ENCODE measurements at regions not wholly inside any gene's neighbourhood (a gene's known extent, or its start where the extent isn't known, plus 50 kb on each side); places are given as distances from the start of the nearest gene placed in this dataset.

- no peak for TF ChIP-seq CTCF (IDR thresholded peaks at IDR 0.05; ENCODE audit: low read depth, low read length)
- DNase-seq (ENCODE audit: low read depth in 2 of 2): no peak
- no peak overlapping the region for H3K4me3 ChIP-seq (replicated peaks in 1 of 2; ENCODE audit: low read depth in 2 of 2, low read length in 2 of 2)
These were observed 90.9 kb upstream of the IGLL5 start for GRCh38 chr22:22796724-22797123.

GRCh38 chr22:22798232-22798616 is 89.4 kb upstream of the IGLL5 start:
- TF ChIP-seq CTCF (IDR thresholded peaks at IDR 0.05; ENCODE audit: low read depth, low read length): no peak
- H3K4me3 ChIP-seq (replicated peaks in 1 of 2; ENCODE audit: low read depth in 2 of 2, low read length in 2 of 2): no peak overlapping the region
- DNase-seq (ENCODE audit: low read depth in 2 of 2): no peak

GRCh38 chr22:22798716-22799115 is 88.9 kb upstream of the IGLL5 start:
- TF ChIP-seq CTCF (IDR thresholded peaks at IDR 0.05; ENCODE audit: low read depth, low read length): no peak
- no peak overlapping the region for H3K4me3 ChIP-seq (replicated peaks in 1 of 2; ENCODE audit: low read depth in 2 of 2, low read length in 2 of 2)

GRCh38 chr22:22799561-22799960 is 88.1 kb upstream of the IGLL5 start:
- DNase-seq (ENCODE audit: low read depth in 2 of 2): no peak
- no peak overlapping the region for H3K4me3 ChIP-seq (replicated peaks in 1 of 2; ENCODE audit: low read depth in 2 of 2, low read length in 2 of 2)
- TF ChIP-seq CTCF (IDR thresholded peaks at IDR 0.05; ENCODE audit: low read depth, low read length): no peak

More at GRCh38 chr22:22798716-22799115, 88.9 kb upstream of the IGLL5 start:
- no peak for DNase-seq (ENCODE audit: low read depth in 2 of 2)

GRCh38 chr22:22800716-22801115 is 86.9 kb upstream of the IGLL5 start:
- TF ChIP-seq CTCF (IDR thresholded peaks at IDR 0.05; ENCODE audit: low read depth, low read length): no peak
- no peak overlapping the region for H3K4me3 ChIP-seq (replicated peaks in 1 of 2; ENCODE audit: low read depth in 2 of 2, low read length in 2 of 2)
- no peak for DNase-seq (ENCODE audit: low read depth in 2 of 2)

- H3K4me3 ChIP-seq (replicated peaks in 1 of 2; ENCODE audit: low read depth in 2 of 2, low read length in 2 of 2): no peak overlapping the region
- DNase-seq (ENCODE audit: low read depth in 2 of 2): peak in 1 of 2 donors; percentile 3
- peak; percentile 33 for TF ChIP-seq CTCF (IDR thresholded peaks at IDR 0.05; ENCODE audit: low read depth, low read length)
These were observed 85.2 kb upstream of the IGLL5 start for GRCh38 chr22:22802339-22802970.

- no peak for TF ChIP-seq CTCF (IDR thresholded peaks at IDR 0.05; ENCODE audit: low read depth, low read length)
- no peak overlapping the region for H3K4me3 ChIP-seq (replicated peaks in 1 of 2; ENCODE audit: low read depth in 2 of 2, low read length in 2 of 2)
- no peak for DNase-seq (ENCODE audit: low read depth in 2 of 2)
These were observed 84.2 kb upstream of the IGLL5 start for GRCh38 chr22:22803285-22803853.
